Bone marrow (tissue), 2 donors: ENCODE measurements at regions not wholly inside any gene's neighbourhood (a gene's known extent, or its start where the extent isn't known, plus 50 kb on each side); places are given as distances from the start of the nearest gene placed in this dataset.
A peak's percentile ranks its signal among the peaks of the same experiment; 100 is the strongest.

Experiments used
- DNase-seq, 2 donors: peaks; one replicate each; lab custom pipeline; 2025; lab: John Stamatoyannopoulos, UW

DNA sequence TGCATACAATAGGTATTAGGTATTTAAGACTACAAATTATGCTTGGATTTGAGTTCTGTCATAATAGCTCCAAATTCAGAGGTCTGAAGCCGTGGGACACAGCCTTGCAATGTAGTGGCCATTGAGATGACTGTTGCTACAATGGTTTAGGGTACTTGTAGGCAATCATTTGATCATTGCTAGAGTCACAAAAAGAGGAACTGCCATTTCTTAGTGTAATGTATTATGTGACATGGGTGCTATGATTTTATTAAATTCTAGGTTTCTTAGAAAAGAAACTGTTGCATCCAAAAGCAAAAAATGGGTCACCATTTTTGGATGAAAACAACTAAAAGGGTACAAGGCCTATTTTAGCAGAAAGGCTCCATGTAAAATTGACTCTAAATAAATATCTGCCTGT is 129.9 kb upstream of the ZNF644 start:
- DNase-seq, result peak in 1 of 2 donors; percentile 9

DNA sequence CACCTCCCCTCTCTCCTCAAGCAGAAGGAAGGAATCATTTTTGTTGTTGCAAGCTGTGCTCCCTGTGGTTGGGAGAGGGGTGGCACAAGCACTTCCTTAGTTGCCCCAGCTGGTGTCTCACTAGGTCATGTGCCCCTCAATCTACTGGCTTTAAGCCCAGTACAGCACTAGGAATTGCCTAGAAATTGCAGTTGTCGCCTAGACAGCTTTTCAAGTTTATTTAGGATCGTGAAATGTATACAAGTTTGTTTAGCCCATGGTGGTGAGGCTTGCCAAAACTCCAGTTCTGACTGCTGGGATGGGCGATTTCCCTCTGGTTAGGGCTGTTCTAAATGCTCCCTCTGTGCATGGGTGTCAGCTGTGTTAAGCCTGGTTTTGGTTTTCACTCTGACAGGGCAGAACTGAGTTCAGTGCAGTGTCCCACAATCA is 126.8 kb upstream of the ZNF644 start:
- DNase-seq, result peak in 1 of 2 donors; percentile 61

DNA sequence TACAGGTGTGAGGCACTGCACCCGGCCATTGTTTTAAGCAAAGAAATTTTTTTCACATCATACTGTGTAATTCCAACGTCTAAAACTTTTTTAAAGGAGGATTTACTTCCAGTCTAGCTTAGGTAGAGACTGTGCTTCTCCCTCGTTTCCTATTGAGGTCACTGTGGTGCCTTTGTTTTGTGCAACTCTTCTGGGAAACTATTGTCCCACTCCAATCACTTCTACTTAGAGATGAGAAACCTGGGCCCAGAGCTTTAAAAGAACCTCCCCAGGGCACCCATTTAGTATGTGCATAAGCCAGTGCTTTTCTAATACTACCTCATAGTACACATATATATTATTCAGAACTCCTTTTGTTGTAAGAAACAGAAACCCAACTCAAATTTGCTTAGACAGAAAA is 120.0 kb upstream of the ZNF644 start:
- DNase-seq, result no peak

DNA sequence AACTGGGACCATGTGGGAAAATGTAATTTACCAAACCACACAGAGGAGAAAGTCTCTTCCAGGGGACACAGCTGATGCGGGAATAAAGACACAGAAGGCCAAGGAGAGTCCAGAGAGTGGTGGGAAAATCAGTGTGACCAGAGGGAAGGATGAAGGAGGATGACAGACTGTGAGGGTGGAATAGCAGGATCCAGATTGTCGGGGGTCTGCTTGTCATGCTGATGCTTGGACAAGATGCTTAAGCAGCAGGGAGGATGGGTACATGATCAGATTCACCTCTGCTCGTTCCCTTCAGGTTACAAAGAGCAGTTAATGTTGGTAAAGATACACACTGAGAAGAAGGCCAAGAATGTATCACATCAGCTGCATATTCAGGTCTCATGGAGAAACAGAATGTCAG is 117.1 kb upstream of the ZNF644 start:
- DNase-seq, result no peak

DNA sequence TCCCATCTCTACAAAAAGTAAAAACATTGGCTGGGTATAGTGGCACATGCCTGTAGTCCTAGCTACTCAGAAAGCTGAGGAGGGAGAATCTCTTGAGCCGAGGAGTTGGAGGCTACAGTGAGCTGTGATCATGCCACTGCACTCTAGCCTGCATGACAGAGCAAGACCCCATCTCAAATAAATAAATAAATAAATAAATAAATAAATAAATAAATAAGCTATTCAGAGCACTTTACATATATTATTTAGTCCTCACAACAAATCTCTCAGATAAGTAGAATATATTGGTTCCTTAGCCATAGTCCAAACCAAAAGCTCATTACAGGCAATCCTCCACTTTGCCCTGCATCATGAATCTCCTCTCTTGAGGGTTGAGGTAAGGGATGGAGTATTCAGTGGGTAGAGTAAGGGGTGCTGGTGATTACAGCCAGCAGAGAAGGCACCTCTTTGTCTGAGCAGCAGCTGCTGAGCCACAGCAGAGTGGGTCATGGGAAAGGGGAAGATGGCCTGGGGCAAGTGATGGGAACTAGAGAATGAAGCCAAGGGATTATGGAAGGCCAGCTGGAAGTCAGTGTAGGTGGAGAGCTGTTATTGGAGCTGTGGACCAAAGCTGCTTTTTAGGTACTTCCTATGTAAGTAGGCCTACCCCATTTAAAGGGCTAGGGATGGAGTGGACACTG is 115.5 kb upstream of the ZNF644 start:
- DNase-seq, result no peak

DNA sequence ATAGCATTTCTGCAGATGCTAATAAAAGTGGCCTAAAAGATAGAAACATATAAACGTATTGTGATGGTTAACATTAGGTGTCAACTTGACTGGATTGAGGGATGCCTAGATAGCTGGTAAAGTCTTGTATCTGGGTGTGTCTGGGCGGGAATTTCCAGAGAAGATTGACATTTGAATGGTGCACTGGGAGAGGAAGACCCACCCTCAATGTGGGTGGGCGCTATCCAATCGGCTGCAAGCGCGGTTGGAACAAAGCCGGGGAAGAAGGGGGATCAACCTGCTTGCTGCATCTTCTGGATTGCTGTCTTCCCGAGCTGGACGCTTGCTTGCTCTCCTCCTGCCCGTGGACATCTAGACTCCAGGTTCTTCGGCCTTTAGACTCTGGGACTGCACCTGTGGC is 114.0 kb upstream of the ZNF644 start:
- DNase-seq, result no peak

DNA sequence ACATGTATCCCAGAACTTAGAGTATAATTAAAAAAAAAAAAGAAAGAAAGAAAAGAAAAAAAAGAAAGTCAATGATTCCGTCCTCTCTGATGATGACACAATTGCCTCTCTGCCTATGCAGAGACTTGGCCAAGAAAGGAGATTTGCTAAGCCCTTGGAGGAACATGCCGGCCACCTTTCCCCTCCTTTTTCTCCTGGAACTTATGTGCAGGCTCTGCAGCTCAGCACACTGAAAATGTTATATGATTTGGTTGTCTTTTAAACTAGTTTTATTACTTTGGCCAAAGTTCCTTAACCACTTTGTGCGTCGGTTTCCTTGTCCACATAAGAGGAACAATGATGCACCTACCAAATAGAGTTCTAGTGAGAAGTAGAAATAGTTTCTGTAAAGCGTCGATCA is 111.4 kb upstream of the ZNF644 start:
- DNase-seq, result no peak

DNA sequence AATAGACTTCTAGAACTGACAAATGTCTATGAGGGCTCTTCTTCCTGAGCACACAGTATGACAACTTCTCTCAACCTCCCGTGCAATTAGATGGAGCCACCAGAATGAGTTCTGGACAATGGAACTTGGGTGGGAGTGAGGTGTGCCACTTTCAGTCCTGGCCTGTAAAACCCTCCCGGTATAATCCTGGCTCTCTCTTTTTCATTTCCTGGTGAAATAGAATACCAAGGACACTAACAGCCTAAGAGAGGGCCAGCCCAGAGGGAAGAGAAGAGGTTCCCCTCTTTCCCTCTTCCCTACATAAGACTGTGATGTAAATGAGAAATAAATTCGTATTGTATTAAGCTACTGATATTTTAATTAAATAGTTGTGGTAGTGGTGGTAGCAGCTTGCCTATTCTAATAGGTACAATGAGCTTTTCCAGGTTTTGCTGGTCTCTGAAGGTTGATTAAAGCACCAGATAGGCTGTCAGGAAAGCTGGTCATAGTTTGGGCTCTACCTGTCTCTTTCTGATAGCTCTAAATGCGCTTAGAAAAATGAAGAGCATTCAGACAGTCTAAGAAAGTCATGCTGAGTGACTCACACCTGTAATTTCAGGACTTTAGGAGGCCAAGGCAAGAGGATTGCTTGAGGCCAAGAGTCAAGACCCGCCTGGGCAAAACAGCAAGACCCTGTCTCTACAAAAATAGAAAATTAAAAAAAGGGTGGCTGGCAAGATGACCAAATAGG is 108.6 kb upstream of the ZNF644 start:
- no peak for DNase-seq

DNA sequence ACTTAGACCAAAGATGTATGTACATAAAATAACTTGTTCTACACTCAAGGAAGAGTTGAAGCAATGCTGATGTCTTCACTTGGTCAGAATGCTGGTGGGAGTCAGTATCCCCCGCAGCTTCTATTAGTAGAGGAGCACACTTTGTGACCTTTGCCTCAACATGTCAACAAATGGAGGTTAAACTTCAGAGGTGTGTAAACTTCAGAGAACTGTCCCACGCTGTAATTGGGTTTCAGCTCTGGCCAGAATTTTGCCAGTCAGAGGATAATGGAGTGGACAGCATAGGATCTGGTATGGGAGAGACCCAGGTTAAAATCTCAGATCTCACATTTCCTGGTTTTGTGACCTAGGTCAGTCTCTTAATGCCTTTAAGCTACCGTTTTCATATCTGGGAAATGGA is 107.6 kb upstream of the ZNF644 start:
- DNase-seq, result no peak

DNA sequence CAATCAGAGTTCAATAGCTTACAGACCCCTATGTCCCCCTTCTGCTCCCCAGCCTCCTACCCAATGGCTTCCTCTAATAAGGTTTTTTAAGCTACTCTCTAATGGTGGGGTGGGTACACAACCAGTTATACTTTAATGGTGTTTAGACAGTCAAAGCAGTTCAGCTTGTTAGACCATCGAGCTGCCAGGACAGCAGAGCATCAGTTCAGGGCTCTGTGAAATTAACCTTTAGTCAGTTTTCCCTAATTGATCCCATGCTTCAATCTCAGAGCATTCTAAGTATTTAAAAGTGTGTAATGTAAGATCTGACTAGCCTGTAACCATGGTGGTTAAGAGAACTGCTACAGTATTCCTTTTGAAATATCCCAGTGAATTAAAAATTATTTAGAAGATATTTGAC is 107.2 kb upstream of the ZNF644 start:
- DNase-seq, result no peak

DNA sequence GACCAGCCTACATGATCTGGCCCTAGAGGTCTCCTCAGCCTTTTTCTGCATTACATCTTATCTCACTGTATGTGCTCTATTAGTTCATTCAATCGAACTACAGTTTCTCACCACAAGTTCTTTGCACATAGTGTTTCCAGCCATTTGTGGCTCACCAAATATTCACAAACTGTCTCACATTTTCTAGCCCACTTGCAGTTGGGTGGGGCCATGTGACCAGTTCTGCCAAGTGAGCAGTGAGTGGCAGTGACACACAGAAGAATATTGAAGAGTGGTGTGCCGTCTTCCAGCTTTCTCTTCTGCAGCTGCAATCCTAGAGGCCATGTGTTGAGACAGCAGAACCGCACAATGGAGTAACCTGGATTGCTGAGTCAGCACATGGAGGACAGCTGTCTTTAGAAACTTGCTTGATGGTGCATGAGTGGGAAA is 103.2 kb upstream of the ZNF644 start:
- peak in 1 of 2 donors; percentile 59 for DNase-seq

DNA sequence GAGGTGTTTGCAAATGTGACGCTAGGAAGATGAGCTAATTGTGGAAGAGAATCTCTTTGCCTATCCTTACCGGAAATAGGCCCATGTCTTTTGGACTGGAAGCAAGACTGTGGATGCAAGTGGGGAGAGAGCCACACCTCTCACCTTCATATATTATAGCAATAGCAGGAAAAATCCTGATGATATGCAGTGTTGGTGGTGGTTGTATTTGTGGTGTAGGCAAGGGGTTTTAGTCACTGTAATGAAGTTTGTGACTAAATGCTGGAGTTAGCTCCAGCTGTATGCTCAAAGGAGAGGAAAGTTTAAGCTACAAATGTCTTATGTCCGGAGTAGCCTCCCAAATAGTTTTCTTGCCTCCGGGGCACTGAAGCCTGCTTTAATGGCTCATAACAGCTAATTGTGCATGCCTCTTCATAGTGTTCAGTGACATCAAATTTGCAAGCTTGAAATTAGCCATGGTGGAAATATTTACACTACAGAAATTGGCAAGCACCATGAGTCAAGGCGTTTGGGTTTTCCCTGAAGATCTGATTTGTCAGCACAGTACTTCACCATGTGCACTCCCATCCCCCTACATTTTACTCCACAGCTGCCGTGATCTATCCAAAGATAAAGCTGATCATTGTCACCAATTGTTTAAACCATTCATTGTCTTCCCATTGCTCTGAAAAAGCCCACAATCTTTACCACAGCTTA is 102.6 kb upstream of the ZNF644 start:
- no peak for DNase-seq

DNA sequence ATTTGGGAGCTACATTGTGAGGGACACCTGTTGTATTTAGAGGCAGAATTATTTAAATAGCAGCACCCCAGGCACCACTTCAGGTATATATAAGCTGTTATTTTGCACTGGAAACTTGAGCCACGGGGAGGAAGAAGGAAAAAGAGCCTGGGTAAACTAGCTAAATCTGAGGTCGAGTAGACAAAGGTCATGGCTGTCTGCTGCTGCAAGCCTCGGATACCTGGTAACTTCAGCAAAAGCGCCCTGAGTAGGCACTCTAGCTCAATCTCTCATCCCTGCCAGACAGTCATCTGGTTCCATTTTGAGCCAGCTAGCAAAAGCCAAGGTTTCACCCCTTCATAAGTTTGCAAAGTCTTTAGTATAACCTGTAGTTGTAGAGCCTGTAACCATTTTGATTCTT is 101.9 kb upstream of the ZNF644 start:
- DNase-seq, result no peak

DNA sequence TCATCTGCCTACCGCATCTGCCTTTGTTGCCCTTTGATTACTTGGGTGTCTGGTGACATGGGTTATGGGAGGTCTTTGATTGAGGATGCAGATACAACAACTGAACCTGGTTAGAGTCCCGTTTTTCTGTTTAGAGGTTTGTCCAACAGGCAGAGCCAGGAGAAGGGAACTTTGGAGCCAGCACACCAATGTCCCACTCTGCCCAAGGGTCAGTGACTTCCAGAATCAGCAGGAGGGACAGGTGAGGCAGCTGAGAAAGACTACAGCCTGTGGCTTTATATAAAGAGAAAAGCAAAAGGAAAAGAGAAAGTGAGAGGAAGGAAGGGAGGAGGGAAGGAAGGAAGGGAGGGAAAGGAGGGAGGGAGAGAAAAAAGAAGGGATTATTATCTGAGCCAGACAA is 101.5 kb upstream of the ZNF644 start:
- no peak for DNase-seq

DNA sequence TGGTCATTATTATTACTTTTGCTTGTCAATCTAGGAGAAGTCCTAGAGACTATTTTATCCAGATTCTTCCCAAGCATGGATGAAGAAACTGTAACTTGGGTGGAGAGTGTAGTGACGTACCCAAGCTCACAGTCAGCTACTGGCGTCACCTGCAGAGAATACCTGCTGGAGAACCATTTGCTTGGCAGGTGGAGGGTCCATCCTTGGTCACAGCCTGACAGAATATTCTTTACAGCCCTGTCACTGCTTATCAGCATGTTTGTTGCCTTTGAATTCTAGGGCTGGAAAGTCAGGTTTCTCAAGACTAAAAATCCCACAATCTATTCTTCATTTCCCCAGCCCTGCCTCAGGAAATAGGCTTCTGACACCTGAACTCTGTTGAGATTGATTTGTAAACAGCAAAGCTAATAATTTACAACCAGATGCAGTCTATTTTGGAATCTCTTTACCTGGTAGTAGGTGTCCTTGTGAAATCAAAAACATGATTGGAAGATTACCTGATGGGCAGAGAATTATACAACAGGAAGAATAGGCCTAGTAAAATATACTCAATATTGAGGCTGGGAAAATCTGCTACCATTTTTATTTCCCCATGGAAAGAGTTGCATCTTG is 100.4 kb upstream of the ZNF644 start:
- no peak for DNase-seq

DNA sequence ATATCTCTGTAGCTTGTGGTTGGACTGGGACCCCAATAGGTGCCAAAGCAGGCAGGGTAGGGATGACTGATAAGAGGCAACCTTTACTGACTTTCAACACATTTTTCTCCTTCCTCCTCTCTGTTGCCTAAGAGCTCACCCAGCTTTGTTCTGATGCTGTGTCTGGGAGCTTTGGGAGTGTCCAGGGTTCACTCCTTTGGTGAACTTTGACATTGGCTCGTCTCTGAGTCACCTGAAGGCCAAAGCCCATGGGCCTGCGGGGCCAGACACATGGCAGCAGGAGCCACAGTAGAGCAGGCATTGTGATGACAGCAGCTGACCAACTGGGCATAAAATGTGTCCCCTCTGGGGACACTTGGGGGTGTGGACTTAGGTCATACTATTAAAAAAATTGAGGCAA is 99.5 kb upstream of the ZNF644 start:
- no peak for DNase-seq

DNA sequence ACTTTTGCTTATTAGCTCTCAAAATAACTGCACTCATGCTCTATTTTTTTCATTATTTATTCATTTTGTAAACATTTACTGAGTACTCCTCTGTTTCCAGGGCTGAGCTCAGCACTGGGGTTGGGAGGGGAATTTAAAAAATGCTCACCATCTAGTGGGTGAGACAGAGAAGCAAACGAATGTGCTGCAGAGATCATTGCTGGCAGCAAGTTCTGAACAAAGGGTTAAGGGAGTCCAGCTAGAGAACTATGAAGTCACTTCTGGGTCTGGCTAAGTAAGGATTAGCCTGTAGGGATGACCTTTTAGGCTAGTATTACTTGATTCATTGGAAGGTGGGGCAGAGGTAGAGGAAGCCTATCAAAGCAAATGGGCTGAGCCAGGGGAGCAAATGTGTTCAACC is 99.1 kb upstream of the ZNF644 start:
- no peak for DNase-seq

DNA sequence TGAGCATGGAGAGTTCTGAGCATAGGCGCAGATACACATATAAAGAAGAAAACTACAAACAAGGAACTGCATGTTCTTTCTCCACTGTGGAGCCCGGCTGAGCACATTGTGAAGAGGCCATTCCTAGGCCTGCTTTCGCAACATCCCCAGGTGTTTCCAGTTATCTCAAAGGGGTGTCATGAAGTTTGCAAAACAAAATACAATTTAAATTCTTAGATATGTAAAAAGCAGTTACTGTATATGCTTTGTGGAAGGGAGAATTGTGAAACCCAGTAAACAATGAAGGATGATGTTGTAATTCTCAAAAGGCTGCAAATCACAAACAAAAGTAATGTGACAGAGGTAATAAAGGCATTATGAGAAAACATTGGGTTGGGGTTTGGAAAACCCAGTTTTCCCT is 98.6 kb upstream of the ZNF644 start:
- no peak for DNase-seq

DNA sequence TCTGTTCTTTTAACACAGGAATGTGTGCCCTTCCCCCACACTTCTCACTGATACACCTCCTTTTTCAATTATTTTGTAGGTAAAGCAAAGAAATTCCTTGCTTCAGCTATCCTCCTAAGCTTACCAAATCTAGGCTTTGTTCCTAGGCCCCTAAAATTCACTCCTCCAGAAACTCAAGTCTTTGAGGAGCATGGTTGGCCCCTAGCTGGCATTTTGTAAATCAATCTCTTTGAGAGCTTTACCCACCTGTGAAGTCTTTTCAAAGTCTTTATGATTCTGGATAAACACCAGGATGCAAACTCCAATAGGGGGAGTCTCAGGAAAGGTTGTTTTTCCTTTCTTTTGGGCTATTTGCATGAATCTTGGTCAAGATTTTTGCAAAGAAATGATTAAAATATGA is 82.9 kb upstream of the ZNF644 start:
- no peak for DNase-seq

DNA sequence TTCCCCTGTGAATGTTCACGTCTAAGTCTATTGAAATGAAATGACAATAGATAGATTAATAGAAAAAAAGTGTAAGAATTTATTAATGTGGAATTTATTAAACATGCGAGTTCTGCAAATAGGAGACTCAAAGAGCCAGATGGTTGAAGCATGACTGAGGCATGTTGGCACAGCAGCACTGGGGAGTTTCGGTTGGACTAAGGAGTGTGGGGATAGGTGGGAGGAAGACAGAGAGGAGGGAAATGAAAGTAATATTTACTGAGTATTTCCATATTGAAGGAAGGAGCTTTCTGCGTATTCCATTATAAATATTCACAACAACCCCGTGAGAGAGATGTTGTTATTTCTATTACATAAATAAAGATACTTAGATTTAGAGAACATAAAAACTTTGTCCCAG is 79.5 kb upstream of the ZNF644 start:
- no peak for DNase-seq

DNA sequence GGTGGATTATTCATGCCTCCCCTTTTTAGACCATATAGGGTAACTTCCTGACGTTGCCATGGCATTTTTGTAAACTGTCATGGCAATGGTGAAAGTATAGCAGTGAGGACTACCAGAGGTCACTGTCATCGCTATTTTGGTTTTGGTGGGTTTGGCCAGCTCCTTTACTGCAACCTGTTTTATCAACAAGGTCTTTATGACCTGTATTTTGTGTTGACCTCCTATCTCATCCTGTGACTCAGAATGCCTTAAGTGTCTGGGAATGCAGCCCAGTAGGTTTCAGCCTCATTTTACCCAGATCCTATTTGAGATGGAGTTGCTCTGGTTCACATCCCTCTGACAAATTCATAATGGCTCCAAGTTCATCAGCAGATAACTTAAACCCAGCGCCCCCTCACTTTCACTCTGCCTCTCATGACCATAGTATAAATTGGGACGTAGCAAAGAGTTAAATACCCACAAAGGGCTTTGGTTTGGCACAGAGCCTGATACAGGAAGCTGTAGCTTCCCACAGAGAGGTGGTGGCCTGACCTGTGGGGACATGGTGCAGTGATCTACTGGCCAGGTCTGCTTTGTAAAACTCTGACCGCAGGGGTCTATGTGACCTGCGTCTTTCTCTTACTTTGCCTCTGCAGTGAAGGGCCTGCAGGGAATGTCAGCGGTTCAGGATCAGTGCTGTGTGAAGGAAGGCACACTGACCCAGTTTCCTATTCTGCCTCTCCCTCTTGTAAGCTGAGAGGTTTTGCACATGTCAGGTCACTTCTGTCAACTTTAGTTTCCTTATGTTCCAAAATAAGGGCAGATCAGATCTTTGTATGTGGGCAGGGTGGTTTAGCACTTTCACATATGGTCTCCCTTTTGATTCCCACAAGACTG is 78.1 kb upstream of the ZNF644 start:
- no peak for DNase-seq
